ENCODE measurements at regions not wholly inside any gene's neighbourhood (a gene's known extent, or its start where the extent isn't known, plus 50 kb on each side); places are given as distances from the start of the nearest gene placed in this dataset.
"Not testable (repeated sequence)": the region's sequence is repeated elsewhere in the genome, so short reads cannot be mapped to it uniquely, and the experiment has no call there.

- DNase-seq (ENCODE audit: low read depth, low spot score) = no peak
- peaks cover 5% of the 10 kb centered on the region for H3K9me3 Mint-ChIP-seq
- H3K27me3 Mint-ChIP-seq (ENCODE audit: low read depth) = no peaks in the 10 kb centered on the region
- no peak for TF ChIP-seq CTCF (conservative IDR thresholded peaks at IDR 0.05)
- peaks cover 4% of the 10 kb centered on the region for H3K4me1 Mint-ChIP-seq
- H3K4me3 Mint-ChIP-seq = no peak overlapping the region
- H3K36me3 Mint-ChIP-seq (ENCODE audit: low read depth) = peaks cover 6% of the 10 kb centered on the region
- no peak overlapping the region for H3K27ac Mint-ChIP-seq (ENCODE audit: unreplicated experiment)
Measured at GRCh38 chr9:129541270-129541669, 79.6 kb downstream of the C9orf50 start.

- Mint-ChIP-seq H3K4me1 (peaks cover 4% of the 10 kb centered on the region), H3K36me3 (ENCODE audit: low read depth) (peaks cover 6% of the 10 kb centered on the region), H3K4me3 (no peak overlapping the region), H3K9me3 (peaks cover 5% of the 10 kb centered on the region), H3K27ac (ENCODE audit: unreplicated experiment) (no peak overlapping the region), H3K27me3 (ENCODE audit: low read depth) (no peaks in the 10 kb centered on the region)
- TF ChIP-seq CTCF (conservative IDR thresholded peaks at IDR 0.05) = no peak
- DNase-seq (ENCODE audit: low read depth, low spot score) = no peak
Measured at GRCh38 chr9:129539446-129539845, 81.5 kb downstream of the C9orf50 start.

GRCh38 chr9:129531860-129532402 is 89.0 kb downstream of the C9orf50 start:
- not testable (repeated sequence) for H3K36me3 Mint-ChIP-seq (ENCODE audit: low read depth); H3K9me3 Mint-ChIP-seq; H3K4me1 Mint-ChIP-seq; DNase-seq (ENCODE audit: low read depth, low spot score); H3K4me3 Mint-ChIP-seq; H3K27ac Mint-ChIP-seq (ENCODE audit: unreplicated experiment); H3K27me3 Mint-ChIP-seq (ENCODE audit: low read depth)

GRCh38 chr9:129527955-129528354 is 92.9 kb downstream of the C9orf50 start:
- H3K27me3 Mint-ChIP-seq (ENCODE audit: low read depth); H3K4me3 Mint-ChIP-seq; H3K9me3 Mint-ChIP-seq; DNase-seq (ENCODE audit: low read depth, low spot score); H3K27ac Mint-ChIP-seq (ENCODE audit: unreplicated experiment); H3K36me3 Mint-ChIP-seq (ENCODE audit: low read depth): not testable (repeated sequence)
- H3K4me1 Mint-ChIP-seq = peaks cover 18% of the 10 kb centered on the region

- DNase-seq (ENCODE audit: low read depth, low spot score) = no peak
- Mint-ChIP-seq H3K36me3 (ENCODE audit: low read depth) (peaks cover 2% of the 10 kb centered on the region), H3K4me3 (no peak overlapping the region), H3K27ac (ENCODE audit: unreplicated experiment) (no peak overlapping the region), H3K4me1 (peaks cover 24% of the 10 kb centered on the region), H3K27me3 (ENCODE audit: low read depth) (no peaks in the 10 kb centered on the region), H3K9me3 (peaks cover 6% of the 10 kb centered on the region)
- TF ChIP-seq CTCF (conservative IDR thresholded peaks at IDR 0.05) = no peak
Measured at GRCh38 chr9:129525656-129526196, 95.2 kb downstream of the C9orf50 start.

- H3K9me3 Mint-ChIP-seq = peaks cover 4% of the 10 kb centered on the region
- H3K27ac Mint-ChIP-seq (ENCODE audit: unreplicated experiment) = no peak overlapping the region
- peaks cover 2% of the 10 kb centered on the region for H3K36me3 Mint-ChIP-seq (ENCODE audit: low read depth)
- peaks cover 24% of the 10 kb centered on the region for H3K4me1 Mint-ChIP-seq
- DNase-seq (ENCODE audit: low read depth, low spot score) = no peak
- no peak overlapping the region for H3K4me3 Mint-ChIP-seq
- no peak for TF ChIP-seq CTCF (conservative IDR thresholded peaks at IDR 0.05)
- H3K27me3 Mint-ChIP-seq (ENCODE audit: low read depth) = no peaks in the 10 kb centered on the region
Measured at GRCh38 chr9:129524582-129525270, 96.2 kb downstream of the C9orf50 start.
